Endothelial cell of umbilical vein (primary cell): ENCODE measurements at regions not wholly inside any gene's neighbourhood (a gene's known extent, or its start where the extent isn't known, plus 50 kb on each side); places are given as distances from the start of the nearest gene placed in this dataset.

ENCODE experiments used
- BruUV-seq: library from RNA; stranded (reverse); fragments of 400-500 nt; replicated peaks from 2 replicates; lab custom pipeline; 2021; lab: Mats Ljungman, UMichigan
- CTCF ChIA-PET: fragments of 300-600, 350-600 bp; sonication (Branson Sonifier 250); formaldehyde crosslinking; loops from one replicate; lab custom pipeline; 2021; ENCODE audit warnings: antibody characterized with exemption, inconsistent platforms; lab: Charles Lee
- POLR2A ChIA-PET: fragments of 300-600, 350-600 bp; sonication (Branson Sonifier 250); formaldehyde crosslinking; loops from one replicate; lab custom pipeline; 2021; ENCODE audit warnings: antibody characterized with exemption, inconsistent platforms; lab: Charles Lee
- DNase-seq: peaks from one replicate; pipeline ENCODE4 v3.0.0-alpha.2; 2011; ENCODE audit warnings: low read depth, low spot score
- FAIRE-seq: peaks from 2 replicates; lab custom pipeline; 2011; peaks lifted over from hg19 to GRCh38; lab: Jason Lieb, UNC
- H2AFZ ChIP-seq: 2 replicates; pipeline ENCODE4 v1.6.0; 2012; ENCODE audit warnings: low read depth, low read length, control low read depth, inconsistent platforms
- H3K27ac ChIP-seq: 2 replicates; pipeline ENCODE4 v1.5.1; 2011; ENCODE audit warnings: low read depth, mild to moderate bottlenecking, control low read depth, low read length, moderate library complexity; ENCODE audit not compliant: insufficient read depth
- H3K27me3 ChIP-seq, 2 experiments: 2 replicates each; pipeline versions ENCODE4 v1.6.0 to v1.6.1; 2011; ENCODE audit warnings: low read length in 2 of 2, mixed read lengths in 1 of 2; ENCODE audit not compliant: control insufficient read depth in 2 of 2, insufficient read depth in 2 of 2
- H3K36me3 ChIP-seq, 2 experiments: 2 replicates in 1 of 2; 3 replicates in 1 of 2; pipeline ENCODE4 v1.5.1; 2011; ENCODE audit warnings: low read length in 2 of 2, mild to moderate bottlenecking in 1 of 2, moderate library complexity in 1 of 2; ENCODE audit not compliant: control insufficient read depth in 2 of 2, insufficient read depth in 2 of 2; ENCODE audit errors: extremely low read depth in 1 of 2
- H3K4me1 ChIP-seq: 3 replicates; pipeline ENCODE4 v1.5.1; 2011; ENCODE audit warnings: mild to moderate bottlenecking, low read length; ENCODE audit not compliant: control insufficient read depth, insufficient read depth; ENCODE audit errors: extremely low read depth
- H3K4me2 ChIP-seq: 2 replicates; pipeline ENCODE4 v1.6.1; 2011; ENCODE audit warnings: low read length, control low read depth, mixed read lengths; ENCODE audit not compliant: insufficient read depth
- H3K4me3 ChIP-seq, 3 experiments: fragments of 200-600 bp in 1 of 3; sonication (generic), shearing (Covaris generic) in 1 of 3; replicated peaks in 1 of 3; 2 replicates each; pipeline ENCODE4 v1.5.1; 2011 to 2016; ENCODE audit warnings: control low read depth in 3 of 3, low read length in 3 of 3, mild to moderate bottlenecking in 2 of 3, inconsistent platforms in 1 of 3, low read depth in 1 of 3, moderate library complexity in 1 of 3; ENCODE audit not compliant: insufficient read depth in 1 of 3
- H3K79me2 ChIP-seq: 2 replicates; pipeline ENCODE4 v1.6.0; 2012; ENCODE audit warnings: low read length, inconsistent platforms; ENCODE audit not compliant: control insufficient read depth, insufficient read depth
- H3K9ac ChIP-seq: replicated peaks from 2 replicates; pipeline ENCODE3; 2011; ENCODE audit warnings: low read length, control low read depth; ENCODE audit not compliant: insufficient read depth; ENCODE audit errors: extremely low read depth
- H3K9me1 ChIP-seq: replicated peaks from 3 replicates; pipeline ENCODE4 v1.6.0; 2011; ENCODE audit warnings: mild to moderate bottlenecking, low read length; ENCODE audit not compliant: control insufficient read depth, insufficient read depth; ENCODE audit errors: extremely low read depth
- H3K9me3 ChIP-seq: replicated peaks from 2 replicates; pipeline ENCODE4 v1.5.1; 2012; ENCODE audit warnings: low read length, inconsistent platforms; ENCODE audit not compliant: control insufficient read depth, insufficient read depth
- H4K20me1 ChIP-seq: replicated peaks from 2 replicates; pipeline ENCODE3; 2011; ENCODE audit warnings: mild to moderate bottlenecking, low read length; ENCODE audit not compliant: control insufficient read depth, insufficient read depth; ENCODE audit errors: extremely low read depth
- EZH2 ChIP-seq: IDR thresholded peaks from 2 replicates; pipeline ENCODE4 v1.6.1; 2012; ENCODE audit warnings: borderline replicate concordance, low read depth, mild to moderate bottlenecking, moderate library complexity, low read length, inconsistent platforms; ENCODE audit not compliant: severe bottlenecking
- FOS ChIP-seq: IDR thresholded peaks from 2 replicates; pipeline ENCODE4 v1.6.1; 2011; ENCODE audit warnings: mild to moderate bottlenecking, low read length, moderate library complexity, borderline replicate concordance; ENCODE audit not compliant: insufficient read depth
- GATA2 ChIP-seq: IDR thresholded peaks from 2 replicates; pipeline ENCODE4 v1.7.0; 2011; ENCODE audit warnings: low read depth, mild to moderate bottlenecking, moderate library complexity, mixed read lengths, low read length; ENCODE audit not compliant: insufficient read length, insufficient read depth
- JUN ChIP-seq: IDR thresholded peaks from 2 replicates; pipeline ENCODE4 v1.6.1; 2011; ENCODE audit warnings: borderline replicate concordance, low read depth; ENCODE audit not compliant: insufficient read length, insufficient read depth
- MYC ChIP-seq: IDR thresholded peaks from one replicate; pipeline ENCODE4 v1.6.1; 2011; ENCODE audit warnings: mild to moderate bottlenecking, low read depth, low read length
- POLR2A ChIP-seq: IDR thresholded peaks from 2 replicates; pipeline ENCODE4 v1.6.1; 2012; ENCODE audit warnings: low read depth, mild to moderate bottlenecking, control low read depth, low read length
- POLR2AphosphoS5 ChIP-seq: IDR thresholded peaks from 2 replicates; pipeline ENCODE4 v1.6.1; 2012; ENCODE audit warnings: low read depth, mild to moderate bottlenecking, control low read depth, low read length, moderate library complexity; ENCODE audit not compliant: insufficient read depth
- dilution Hi-C: fragments of 300-500 bp; cut with MboI; formaldehyde crosslinking; loops from one replicate; pipeline ENCODE4 v1.15.0; 2019; ENCODE audit warnings: low sequenced_read_pairs; ENCODE audit not compliant: extremely low pct_ligation_motif_present
- intact Hi-C: fragments of 100-400 bp; cut with micrococcal nuclease; formaldehyde crosslinking; loops from one replicate; pipeline ENCODE4 v1.10.0; 2022
- TF ChIP-seq, protein P1 (sequence below), 2 donors: IDR thresholded peaks; 1 replicate in 1 of 2; 2 replicates in 1 of 2; pipeline ENCODE4 v1.5.1; 2011; ENCODE audit warnings: low read length in 2 of 2, mild to moderate bottlenecking in 2 of 2, moderate library complexity in 2 of 2, control low read depth in 1 of 2, inconsistent platforms in 1 of 2, low read depth in 1 of 2; ENCODE audit not compliant: insufficient read depth in 1 of 2; ENCODE audit errors: extremely low read depth in 1 of 2
- TF ChIP-seq, protein P2 (sequence below): IDR thresholded peaks from 2 replicates; pipeline ENCODE4 v1.6.1; 2011; ENCODE audit not compliant: insufficient read depth, insufficient read length

DNA sequence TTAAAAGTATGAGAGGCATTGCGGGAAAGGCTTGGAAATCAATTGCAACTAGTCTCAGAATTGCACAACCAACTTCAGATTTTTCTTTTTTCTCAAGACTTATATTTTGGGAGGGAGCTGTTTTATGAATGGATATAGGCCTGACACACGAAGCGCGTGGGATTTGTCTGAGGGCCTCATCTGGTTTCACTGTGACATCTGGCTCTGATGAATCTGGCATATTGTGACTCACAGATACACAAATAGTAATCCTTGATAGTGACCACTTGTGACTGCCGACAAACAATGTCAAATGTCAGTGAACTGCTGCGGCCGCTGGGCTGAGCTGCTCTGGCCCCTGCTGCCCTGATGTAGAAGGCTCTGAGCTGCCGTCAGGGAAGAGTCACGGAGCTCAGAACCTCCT, 655.1 kb downstream of the INHBA start:
- H2AFZ ChIP-seq = no peak overlapping the region
- H3K9me3 ChIP-seq = no peaks in the 10 kb centered on the region
- DNase-seq (no peak), FAIRE-seq (no peak)
- H3K4me1 ChIP-seq = no peaks in the 10 kb centered on the region
- dilution Hi-C loops (no loop called here), intact Hi-C loops (no loop called here)
- H3K27ac ChIP-seq = no peak overlapping the region
- H3K36me3 ChIP-seq = no peaks in the 10 kb centered on the region
- CTCF ChIA-PET = interaction anchor here (3.4 to 3.5 kb wide), 2 partner anchors 657 to 664 kb away, joined by 10 to 21 read pairs; partner anchors contain the start of gene INHBA
- H3K4me2 ChIP-seq = no peak overlapping the region
- H3K9me1 ChIP-seq = no peaks in the 10 kb centered on the region
- TF ChIP-seq POLR2AphosphoS5 = no peak
- TF ChIP-seq JUN = no peak
- TF ChIP-seq MYC = no peak
- TF ChIP-seq, protein P1, sequence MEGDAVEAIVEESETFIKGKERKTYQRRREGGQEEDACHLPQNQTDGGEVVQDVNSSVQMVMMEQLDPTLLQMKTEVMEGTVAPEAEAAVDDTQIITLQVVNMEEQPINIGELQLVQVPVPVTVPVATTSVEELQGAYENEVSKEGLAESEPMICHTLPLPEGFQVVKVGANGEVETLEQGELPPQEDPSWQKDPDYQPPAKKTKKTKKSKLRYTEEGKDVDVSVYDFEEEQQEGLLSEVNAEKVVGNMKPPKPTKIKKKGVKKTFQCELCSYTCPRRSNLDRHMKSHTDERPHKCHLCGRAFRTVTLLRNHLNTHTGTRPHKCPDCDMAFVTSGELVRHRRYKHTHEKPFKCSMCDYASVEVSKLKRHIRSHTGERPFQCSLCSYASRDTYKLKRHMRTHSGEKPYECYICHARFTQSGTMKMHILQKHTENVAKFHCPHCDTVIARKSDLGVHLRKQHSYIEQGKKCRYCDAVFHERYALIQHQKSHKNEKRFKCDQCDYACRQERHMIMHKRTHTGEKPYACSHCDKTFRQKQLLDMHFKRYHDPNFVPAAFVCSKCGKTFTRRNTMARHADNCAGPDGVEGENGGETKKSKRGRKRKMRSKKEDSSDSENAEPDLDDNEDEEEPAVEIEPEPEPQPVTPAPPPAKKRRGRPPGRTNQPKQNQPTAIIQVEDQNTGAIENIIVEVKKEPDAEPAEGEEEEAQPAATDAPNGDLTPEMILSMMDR (IDR thresholded peaks at IDR 0.05; ENCODE audit: extremely low read depth in 1 of 2, insufficient read depth in 1 of 2, low read depth in 1 of 2, low read length in 2 of 2) = no peak
- TF ChIP-seq POLR2A = no peak
- no peak for TF ChIP-seq FOS
- TF ChIP-seq, protein P2, sequence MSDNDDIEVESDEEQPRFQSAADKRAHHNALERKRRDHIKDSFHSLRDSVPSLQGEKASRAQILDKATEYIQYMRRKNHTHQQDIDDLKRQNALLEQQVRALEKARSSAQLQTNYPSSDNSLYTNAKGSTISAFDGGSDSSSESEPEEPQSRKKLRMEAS = no peak
- no peak for TF ChIP-seq EZH2
- no peak for TF ChIP-seq GATA2
- no peaks in the 10 kb centered on the region for H4K20me1 ChIP-seq
- H3K27me3 ChIP-seq = no peaks in the 10 kb centered on the region
- POLR2A ChIA-PET = no interaction called here
- H3K4me3 ChIP-seq = no peak overlapping the region
- H3K9ac ChIP-seq = no peak overlapping the region
- H3K79me2 ChIP-seq = no peaks in the 10 kb centered on the region
- BruUV-seq = no TSS peak
